Heart left ventricle (tissue), 16 donors: ENCODE measurements at regions not wholly inside any gene's neighbourhood (a gene's known extent, or its start where the extent isn't known, plus 50 kb on each side); places are given as distances from the start of the nearest gene placed in this dataset.
A peak's percentile ranks its signal among the peaks of the same experiment; 100 is the strongest.

Experiments used
- ATAC-seq, 4 donors: fragments of 200-7000 bp; cut with Tn5 transposase; one replicate each; pipeline ENCODE4 v1.9.1; 2020 to 2022; ENCODE audit warnings: moderate library complexity in 4 of 4, mild to moderate bottlenecking in 3 of 4, moderate number of reproducible peaks in 1 of 4
- DNase-seq, 5 donors: peaks; one replicate each; pipeline ENCODE4 v3.0.0-alpha.2; 2020
- H3K27ac ChIP-seq, 12 donors: fragments of 200-600 bp; sonication (generic) in 4 of 12; one replicate each; pipeline versions ENCODE4 v1.5.0 to v1.8.0; 2016 to 2022; ENCODE audit warnings: mild to moderate bottlenecking in 2 of 12
- H3K27me3 ChIP-seq, 9 donors: fragments of 200-600 bp; sonication (generic) in 2 of 9; one replicate each; pipeline versions ENCODE4 v1.5.1 to v1.8.0; 2016 to 2022; ENCODE audit warnings: mild to moderate bottlenecking in 3 of 9
- H3K36me3 ChIP-seq, 9 donors: fragments of 200-600 bp; sonication (generic) in 2 of 9; one replicate each; pipeline versions ENCODE4 v1.5.0 to v1.8.0; 2018 to 2022; ENCODE audit warnings: mild to moderate bottlenecking in 2 of 9
- H3K4me1 ChIP-seq, 12 donors: fragments of 200-600 bp; sonication (generic) in 4 of 12; one replicate each; pipeline versions ENCODE4 v1.5.0 to v1.8.0; 2016 to 2022; ENCODE audit warnings: mild to moderate bottlenecking in 3 of 12
- H3K4me3 ChIP-seq, 12 donors: fragments of 200-600 bp; sonication (generic) in 4 of 12; one replicate each; pipeline versions ENCODE4 v1.5.0 to v1.8.0; 2017 to 2022; ENCODE audit warnings: mild to moderate bottlenecking in 9 of 12, moderate library complexity in 4 of 12
- H3K9me3 ChIP-seq, 12 donors: fragments of 200-600 bp; sonication (generic) in 4 of 12; one replicate each; pipeline versions ENCODE4 v1.5.0 to v1.8.0; 2016 to 2022; ENCODE audit warnings: mild to moderate bottlenecking in 1 of 12
- CTCF ChIP-seq, 12 donors: fragments of 200-600 bp; sonication (generic) in 4 of 12; IDR thresholded peaks; one replicate each; pipeline versions ENCODE4 v1.5.0 to v1.8.0; 2018 to 2022; ENCODE audit warnings: antibody characterized with exemption in 12 of 12, mild to moderate bottlenecking in 5 of 12
- POLR2A ChIP-seq, 2 donors: fragments of 450-650 bp; IDR thresholded peaks; one replicate each; pipeline ENCODE4 v1.6.1; 2017; ENCODE audit warnings: antibody characterized with exemption in 2 of 2, mild to moderate bottlenecking in 2 of 2, moderate library complexity in 2 of 2
- WGBS, 4 donors: extraction: QIAGEN DNeasy Blood & Tissue Kit in 2 of 4; methylation state at CpG; one replicate each; pipeline versions ENCODE4 v1.1.5 to v1.1.7; 2013 to 2018; 5-methylcytosine and 5-hydroxymethylcytosine counted together
- intact Hi-C, 10 donors: fragments of 100-400 bp; cut with DNase I; formaldehyde crosslinking; loops; one replicate each; pipeline versions ENCODE4 v1.11.1 to v1.14.2; 2022
- donor health status: ischemic (EF 13 %, LVEDD 7.1; RV severe dilation, severe dysfunction).
- donor health status: healthy with polysubstance abuse.
- donor health status: DM: no; HTN: yes; CAD: no.
- donor health status: DM: no; HTN: no; CAD: no.
- donor health status: ischemic (EF 25% LVEDD 6.9; RV normal size, moderate dysfunction).
- donor health status: ischemic (EF 25% LVEDD 5.7; RV mildly dilated, moderate dysfunction).
- donor health status: healthy.
- donor health status: DM: yes; HTN: yes; CAD: no.
- donor health status: ischemic (EF 35%, LVEDD 5.7; RV mildly dilated, moderate dysfunction).
- donor health status: nonischemic (EF 11% LVEDD 7.7; RV severe dilation, severe dysfunction).
- donor health status: DM: yes; HTN: yes; CAD: no.
- donor health status: PGD.
- donor health status: ischemic (EF 29% LVEDD 5.4; RV normal size, mild dysfunction).
- donor health status: nonischemic (EF 23%, LVEDD 6.1; RV moderate dilation, normal function).

GRCh38 chr1:244957122-244957521 lies 92.8 kb upstream of the HNRNPU start:
- H3K9me3 ChIP-seq = no peaks in the 10 kb centered on the region
- WGBS, 4 donors = 88 to 95% (median 93%) methylated on average over 6 of the region's 6 CpGs
- no peak overlapping the region for H3K27ac ChIP-seq
- no peak for ATAC-seq
- no peak overlapping the region for H3K4me3 ChIP-seq
- intact Hi-C loops = no loop called here
- DNase-seq = no peak
- TF ChIP-seq CTCF (IDR thresholded peaks at IDR 0.05) (no peak), POLR2A (IDR thresholded peaks at IDR 0.05) (no peak)
- H3K4me1 ChIP-seq = peaks cover 0 to 30% (median 8%) of the 10 kb centered on the region in 12 donors
- no peaks in the 10 kb centered on the region for H3K36me3 ChIP-seq
- H3K27me3 ChIP-seq = no peaks in the 10 kb centered on the region

DNA sequence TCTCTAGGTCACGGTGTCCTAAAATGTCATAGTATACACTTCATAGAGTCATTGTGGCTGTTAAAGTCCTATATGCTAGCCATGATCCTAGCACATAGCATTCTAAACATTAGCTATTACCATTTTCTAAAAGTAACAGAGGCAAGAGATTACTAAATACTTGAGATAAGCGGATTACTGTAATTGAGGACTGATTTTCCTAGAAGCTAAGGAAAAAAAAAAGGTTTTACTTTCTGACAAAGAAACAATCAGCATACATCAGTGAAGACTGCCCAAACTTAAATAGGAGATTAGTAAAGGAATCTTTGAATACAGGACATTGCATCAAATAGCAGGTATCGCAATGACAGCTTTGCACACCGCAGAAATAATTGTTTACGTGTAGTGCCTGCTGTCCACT lies 91.3 kb upstream of the HNRNPU start:
- intact Hi-C loops = no loop called here
- H3K27ac ChIP-seq = no peak overlapping the region

DNA sequence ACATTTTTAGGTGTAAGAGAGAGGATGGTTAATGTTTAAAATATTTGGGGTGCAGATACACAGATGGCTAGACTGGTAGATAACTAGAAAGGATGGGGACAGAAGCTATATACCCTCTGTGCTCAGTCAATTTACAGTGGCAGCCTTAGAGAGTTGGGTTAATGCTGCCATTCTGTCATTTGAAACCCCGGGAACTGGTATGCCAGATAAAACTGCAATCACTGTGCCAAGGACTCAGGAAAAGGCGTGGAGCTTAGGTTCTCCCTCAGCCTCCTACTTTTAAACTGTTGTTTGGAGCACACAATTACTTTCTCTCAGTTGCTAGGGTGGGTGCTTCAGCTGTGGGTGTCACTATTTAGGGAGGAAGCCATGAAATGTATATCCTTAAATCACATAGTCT lies 90.0 kb upstream of the HNRNPU start:
- H3K27me3 ChIP-seq = no peaks in the 10 kb centered on the region
- TF ChIP-seq CTCF (IDR thresholded peaks at IDR 0.05) (no peak), POLR2A (IDR thresholded peaks at IDR 0.05) (no peak)
- 21 to 30% (median 27%) methylated on average over 2 of the region's 2 CpGs for WGBS, 4 donors
- peak overlapping the region in 1 of 12 donors; percentile 4 for H3K4me3 ChIP-seq
- H3K27ac ChIP-seq = peak overlapping the region in 11 of 12 donors; percentile 3 to 75 (median 64)
- intact Hi-C loops = loop anchor here in 1 of 10 donors (5.0 kb wide), 1 partner anchor 92 kb away; the partner anchor contains the start of gene HNRNPU
- H3K4me1 ChIP-seq = peaks cover 0 to 20% (median 8%) of the 10 kb centered on the region in 12 donors
- DNase-seq = no peak
- H3K9me3 ChIP-seq = no peaks in the 10 kb centered on the region
- H3K36me3 ChIP-seq = no peaks in the 10 kb centered on the region
- peak; percentile 56 to 73 (median 60) for ATAC-seq

More for the DNA sequence above, 91.3 kb upstream of the HNRNPU start:
- H3K4me1 ChIP-seq = peaks cover 0 to 21% (median 8%) of the 10 kb centered on the region in 12 donors
- DNase-seq (no peak), ATAC-seq (no peak)
- H3K9me3 ChIP-seq = no peaks in the 10 kb centered on the region
- no peaks in the 10 kb centered on the region for H3K27me3 ChIP-seq
- no peak overlapping the region for H3K4me3 ChIP-seq
- 88 to 93% (median 92%) methylated on average over 5 of the region's 5 CpGs for WGBS, 4 donors
- no peaks in the 10 kb centered on the region for H3K36me3 ChIP-seq
- TF ChIP-seq POLR2A (IDR thresholded peaks at IDR 0.05) (no peak), CTCF (IDR thresholded peaks at IDR 0.05) (no peak)

- intact Hi-C loops = loop anchor here in 1 of 10 donors (5.0 kb wide), 1 partner anchor 92 kb away; the partner anchor contains the start of gene HNRNPU
- H3K4me3 ChIP-seq = peak overlapping the region in 1 of 12 donors; percentile 4
- H3K4me1 ChIP-seq = peaks cover 0 to 20% (median 8%) of the 10 kb centered on the region in 12 donors
- no peaks in the 10 kb centered on the region for H3K36me3 ChIP-seq
- WGBS, 4 donors = 39 to 50% (median 46%) methylated on average over 4 of the region's 4 CpGs
- peak overlapping the region; percentile 1 to 75 (median 64) for H3K27ac ChIP-seq
- H3K9me3 ChIP-seq = no peaks in the 10 kb centered on the region
- ATAC-seq (peak; percentile 76 to 82 (median 80)), DNase-seq (no peak)
- no peaks in the 10 kb centered on the region for H3K27me3 ChIP-seq
- TF ChIP-seq POLR2A (IDR thresholded peaks at IDR 0.05) (no peak), CTCF (IDR thresholded peaks at IDR 0.05) (no peak)
These were observed 89.6 kb upstream of the HNRNPU start for GRCh38 chr1:244953901-244954300.
